ENCODE measurements at regions not wholly inside any gene's neighbourhood (a gene's known extent, or its start where the extent isn't known, plus 50 kb on each side); places are given as distances from the start of the nearest gene placed in this dataset.
"Not testable (repeated sequence)": the region's sequence is repeated elsewhere in the genome, so short reads cannot be mapped to it uniquely, and the experiment has no call there.

DNA sequence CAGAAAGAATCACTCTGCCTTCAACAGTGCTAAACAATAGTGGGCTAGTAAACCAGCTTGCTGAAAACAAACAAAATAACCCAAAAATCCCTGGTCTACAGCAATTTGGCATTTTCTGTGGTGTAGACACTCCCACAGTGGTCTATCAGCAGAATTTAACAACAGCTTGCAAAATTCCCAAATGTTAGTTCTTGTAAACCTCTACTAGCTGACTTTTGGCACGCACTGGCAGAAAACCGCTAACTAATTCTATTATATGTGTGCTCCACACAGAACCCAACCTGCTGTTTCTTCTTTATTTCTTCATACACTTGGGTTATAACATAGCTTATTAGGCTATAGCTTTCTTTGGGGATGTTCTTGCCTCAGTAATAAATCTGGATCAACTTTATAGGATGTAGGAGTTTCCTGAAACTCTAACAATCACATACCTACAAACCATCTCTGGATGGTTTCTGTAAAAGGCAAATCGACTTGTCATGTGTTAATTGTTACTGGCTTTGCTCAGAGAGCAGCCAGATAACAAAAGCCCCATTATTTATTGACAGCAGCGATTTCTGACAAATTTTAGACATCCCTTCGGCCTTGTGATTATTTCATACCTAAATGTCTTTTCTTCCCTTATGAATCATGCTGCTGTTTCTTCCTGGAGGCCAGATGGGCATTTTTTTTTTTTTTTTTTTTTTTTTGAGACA, 82.7 kb upstream of the NAA35 start:
- TF ChIP-seq POLR2A (IDR thresholded peaks at IDR 0.05): no peak
- no peak for TF ChIP-seq CTCF (IDR thresholded peaks at IDR 0.05)
- DNase-seq (ENCODE audit: low spot score in 2 of 2): no peak
- intact Hi-C loops (cut with DNase I; ENCODE audit: low total_unique reads): no loop called here
- WGBS, 2 donors: 73 to 79% methylated on average over 5 of the region's 5 CpGs
- H3K4me3 ChIP-seq (ENCODE audit: low read depth, poor library complexity, severe bottlenecking): no peak overlapping the region

GRCh38 chr9:85859765-85860164, 81.2 kb upstream of the NAA35 start:
- intact Hi-C loops (cut with DNase I; ENCODE audit: low total_unique reads): no loop called here
- DNase-seq (ENCODE audit: low spot score in 2 of 2): no peak
- 48 to 54% methylated on average over 1 of the region's 1 CpG for WGBS, 2 donors
- no peak for TF ChIP-seq POLR2A (IDR thresholded peaks at IDR 0.05)
- TF ChIP-seq CTCF (IDR thresholded peaks at IDR 0.05): no peak
- H3K4me3 ChIP-seq (ENCODE audit: low read depth, poor library complexity, severe bottlenecking): no peak overlapping the region

DNA sequence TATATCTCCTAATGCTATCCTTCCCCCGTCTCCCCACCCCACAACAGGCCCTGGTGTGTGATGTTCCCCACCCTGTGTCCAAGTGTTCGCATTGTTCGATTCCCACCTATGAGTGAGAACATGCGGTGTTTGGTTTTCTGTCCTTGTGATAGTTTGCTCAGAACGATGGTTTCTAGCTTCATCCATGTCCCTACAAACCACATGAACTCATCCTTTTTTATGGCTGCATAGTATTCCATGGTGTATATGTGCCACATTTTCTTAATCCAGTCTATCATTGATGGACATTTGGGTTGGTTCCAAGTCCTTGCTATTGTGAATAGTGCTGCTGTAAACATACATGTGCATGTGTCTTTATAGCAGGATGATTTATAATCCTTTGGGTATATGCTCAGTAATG, 79.1 kb upstream of the NAA35 start:
- WGBS, 2 donors: 97 to 99% methylated on average over 5 of the region's 5 CpGs
- DNase-seq (ENCODE audit: low spot score in 2 of 2); intact Hi-C loops (cut with DNase I; ENCODE audit: low total_unique reads); H3K4me3 ChIP-seq (ENCODE audit: low read depth, poor library complexity, severe bottlenecking): not testable (repeated sequence)

DNA sequence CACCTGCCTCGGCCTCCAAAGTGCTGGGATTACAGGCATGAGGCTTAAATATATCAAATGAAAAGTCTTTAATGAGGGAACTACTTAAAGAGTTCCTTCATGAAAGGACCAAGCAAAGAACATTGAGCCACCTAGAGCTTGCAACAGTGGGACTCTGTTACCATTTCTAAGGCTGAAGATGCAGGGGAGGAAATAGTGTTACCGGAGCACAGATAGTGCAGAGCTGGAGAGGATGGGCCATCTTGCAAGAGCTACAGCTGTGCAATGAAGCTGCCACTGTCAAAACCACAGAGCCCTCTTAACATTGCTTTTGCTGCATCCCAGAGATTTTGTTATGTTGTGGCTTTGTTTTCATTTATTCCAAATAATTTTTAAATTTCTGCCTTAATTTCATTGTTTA, 77.1 kb upstream of the NAA35 start:
- H3K4me3 ChIP-seq (ENCODE audit: low read depth, poor library complexity, severe bottlenecking): no peak overlapping the region
- 94 to 97% methylated on average over 2 of the region's 2 CpGs for WGBS, 2 donors
- intact Hi-C loops (cut with DNase I; ENCODE audit: low total_unique reads): no loop called here
- no peak for DNase-seq (ENCODE audit: low spot score in 2 of 2)
- TF ChIP-seq POLR2A (IDR thresholded peaks at IDR 0.05): no peak
- TF ChIP-seq CTCF (IDR thresholded peaks at IDR 0.05): no peak

GRCh38 chr9:85871008-85871407, 69.9 kb upstream of the NAA35 start:
- TF ChIP-seq CTCF (IDR thresholded peaks at IDR 0.05): no peak
- no peak for TF ChIP-seq POLR2A (IDR thresholded peaks at IDR 0.05)
- intact Hi-C loops (cut with DNase I; ENCODE audit: low total_unique reads): no loop called here
- H3K4me3 ChIP-seq (ENCODE audit: low read depth, poor library complexity, severe bottlenecking): no peak overlapping the region
- 67 to 75% methylated on average over 2 of the region's 2 CpGs for WGBS, 2 donors
- DNase-seq (ENCODE audit: low spot score in 2 of 2): no peak

DNA sequence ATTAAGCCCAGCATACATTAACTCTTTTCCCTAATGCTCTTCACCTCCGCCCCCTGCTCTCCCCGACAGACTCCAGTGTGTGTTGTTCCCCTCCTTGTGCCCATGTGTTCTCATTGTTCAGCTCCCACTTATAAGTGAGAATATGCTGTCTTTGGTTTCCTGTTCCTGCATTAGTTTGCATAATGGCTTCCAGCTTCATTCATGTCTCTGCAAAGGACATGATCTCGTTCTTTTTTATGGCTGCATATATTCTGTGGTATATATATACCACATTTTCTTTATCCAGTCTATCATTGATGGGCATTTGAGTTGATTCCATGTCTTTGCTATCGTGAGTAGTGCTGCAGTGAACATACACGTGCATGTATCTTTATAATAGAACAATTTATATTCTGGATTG, 69.3 kb upstream of the NAA35 start:
- DNase-seq (ENCODE audit: low spot score in 2 of 2); H3K4me3 ChIP-seq (ENCODE audit: low read depth, poor library complexity, severe bottlenecking); intact Hi-C loops (cut with DNase I; ENCODE audit: low total_unique reads): not testable (repeated sequence)
- 62% methylated on average over 5 of the region's 5 CpGs for whole genome bisulfite sequencing, 2 donors

DNA sequence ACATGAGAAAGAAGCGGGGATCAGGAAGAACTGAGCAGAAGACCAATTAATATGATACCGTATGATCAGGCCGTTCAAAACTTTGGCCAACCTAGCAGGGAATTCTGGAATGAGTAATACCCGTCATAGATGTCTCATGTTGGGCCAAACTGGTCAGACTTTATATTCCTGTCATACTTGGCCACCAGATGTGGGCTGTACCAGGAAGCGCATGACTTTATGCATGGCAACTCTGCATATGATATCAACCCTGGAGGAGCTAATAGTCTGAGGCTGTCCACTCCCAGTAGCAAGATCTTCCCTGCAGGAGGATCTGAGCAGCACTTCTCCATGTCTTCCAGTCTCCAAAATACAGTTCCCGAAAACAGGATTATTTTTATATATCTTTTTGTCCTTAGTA, 68.5 kb upstream of the NAA35 start:
- TF ChIP-seq CTCF (IDR thresholded peaks at IDR 0.05): no peak
- no peak for TF ChIP-seq POLR2A (IDR thresholded peaks at IDR 0.05)
- no peak for DNase-seq (ENCODE audit: low spot score in 2 of 2)
- WGBS, 2 donors: 86 to 89% methylated on average over 6 of the region's 6 CpGs
- intact Hi-C loops (cut with DNase I; ENCODE audit: low total_unique reads): no loop called here
- no peak overlapping the region for H3K4me3 ChIP-seq (ENCODE audit: low read depth, poor library complexity, severe bottlenecking)

Measured in lower leg skin (tissue), 4 donors.